Retina (tissue), 1 donor: ENCODE measurements at regions not wholly inside any gene's neighbourhood (a gene's known extent, or its start where the extent isn't known, plus 50 kb on each side); places are given as distances from the start of the nearest gene placed in this dataset.
"Not testable (repeated sequence)": the region's sequence is repeated elsewhere in the genome, so short reads cannot be mapped to it uniquely, and the experiment has no call there.

ENCODE experiments used
- DNase-seq: peaks from one replicate; pipeline ENCODE4 v3.0.0-alpha.2; 2016

GRCh38 chr2:234373481-234374149 is 123.3 kb downstream of the ARL4C start:
- DNase-seq = no peak

GRCh38 chr2:234373060-234373459 is 123.8 kb downstream of the ARL4C start:
- no peak for DNase-seq

- no peak for DNase-seq
Measured at GRCh38 chr2:234372506-234372905, 124.4 kb downstream of the ARL4C start.

- DNase-seq = no peak
Measured at GRCh38 chr2:234368861-234369261, 128.0 kb downstream of the ARL4C start.

- no peak for DNase-seq
Measured at GRCh38 chr2:234366891-234367290, 130.0 kb downstream of the ARL4C start.

GRCh38 chr2:234364661-234365060 is 132.2 kb downstream of the ARL4C start:
- DNase-seq = no peak

- no peak for DNase-seq
Measured at GRCh38 chr2:234363647-234364294, 133.1 kb downstream of the ARL4C start.

GRCh38 chr2:234363011-234363487 is 133.8 kb downstream of the ARL4C start:
- no peak for DNase-seq

GRCh38 chr2:234360313-234360975 is 136.4 kb downstream of the ARL4C start:
- not testable (repeated sequence) for DNase-seq

- DNase-seq = no peak
Measured at GRCh38 chr2:234357666-234358065, 139.2 kb downstream of the ARL4C start.

- DNase-seq = no peak
Measured at GRCh38 chr2:234355808-234356365, 141.0 kb downstream of the ARL4C start.

- peak; percentile 55 for DNase-seq
Measured at GRCh38 chr2:234355021-234355720, 141.7 kb downstream of the ARL4C start.

GRCh38 chr2:234352270-234352669 is 144.6 kb downstream of the ARL4C start:
- no peak for DNase-seq

- DNase-seq = not testable (repeated sequence)
Measured at GRCh38 chr2:234351866-234352265, 145.0 kb downstream of the ARL4C start.

- no peak for DNase-seq
Measured at GRCh38 chr2:234348081-234348480, 148.8 kb downstream of the ARL4C start.

GRCh38 chr2:234345921-234346320 is 151.0 kb downstream of the ARL4C start:
- peak; percentile 46 for DNase-seq

- no peak for DNase-seq
Measured at GRCh38 chr2:234344012-234344411, 152.9 kb downstream of the ARL4C start.

- no peak for DNase-seq
Measured at GRCh38 chr2:234343372-234343771, 153.5 kb downstream of the ARL4C start.

- DNase-seq = no peak
Measured at GRCh38 chr2:234341306-234341985, 155.4 kb downstream of the ARL4C start.

- no peak for DNase-seq
Measured at GRCh38 chr2:234339501-234339900, 157.4 kb downstream of the ARL4C start.

GRCh38 chr2:234339011-234339410 is 157.9 kb downstream of the ARL4C start:
- no peak for DNase-seq

GRCh38 chr2:234335661-234336228 is 161.1 kb downstream of the ARL4C start:
- DNase-seq = peak; percentile 72
